B cell (primary cell): ENCODE measurements at regions not wholly inside any gene's neighbourhood (a gene's known extent, or its start where the extent isn't known, plus 50 kb on each side); places are given as distances from the start of the nearest gene placed in this dataset.

Experiments
- EZH2 ChIP-seq: IDR thresholded peaks from 2 replicates; pipeline ENCODE4 v1.6.1; 2012; ENCODE audit warnings: borderline replicate concordance, low read depth, mild to moderate bottlenecking, moderate library complexity, low read length; ENCODE audit not compliant: insufficient read depth, poor library complexity, severe bottlenecking
- TF ChIP-seq, protein P1 (sequence below): fragments of 200-600 bp; IDR thresholded peaks from one replicate; pipeline ENCODE4 v1.8.0; 2022; ENCODE audit warnings: antibody characterized with exemption, mild to moderate bottlenecking

- TF ChIP-seq, protein P1, sequence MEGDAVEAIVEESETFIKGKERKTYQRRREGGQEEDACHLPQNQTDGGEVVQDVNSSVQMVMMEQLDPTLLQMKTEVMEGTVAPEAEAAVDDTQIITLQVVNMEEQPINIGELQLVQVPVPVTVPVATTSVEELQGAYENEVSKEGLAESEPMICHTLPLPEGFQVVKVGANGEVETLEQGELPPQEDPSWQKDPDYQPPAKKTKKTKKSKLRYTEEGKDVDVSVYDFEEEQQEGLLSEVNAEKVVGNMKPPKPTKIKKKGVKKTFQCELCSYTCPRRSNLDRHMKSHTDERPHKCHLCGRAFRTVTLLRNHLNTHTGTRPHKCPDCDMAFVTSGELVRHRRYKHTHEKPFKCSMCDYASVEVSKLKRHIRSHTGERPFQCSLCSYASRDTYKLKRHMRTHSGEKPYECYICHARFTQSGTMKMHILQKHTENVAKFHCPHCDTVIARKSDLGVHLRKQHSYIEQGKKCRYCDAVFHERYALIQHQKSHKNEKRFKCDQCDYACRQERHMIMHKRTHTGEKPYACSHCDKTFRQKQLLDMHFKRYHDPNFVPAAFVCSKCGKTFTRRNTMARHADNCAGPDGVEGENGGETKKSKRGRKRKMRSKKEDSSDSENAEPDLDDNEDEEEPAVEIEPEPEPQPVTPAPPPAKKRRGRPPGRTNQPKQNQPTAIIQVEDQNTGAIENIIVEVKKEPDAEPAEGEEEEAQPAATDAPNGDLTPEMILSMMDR, result no peak
- TF ChIP-seq EZH2, result no peak
These were observed 148.0 kb upstream of the ERG start for GRCh38 chr21:38646213-38646837.
